GM19372 (cell line): ENCODE measurements at regions not wholly inside any gene's neighbourhood (a gene's known extent, or its start where the extent isn't known, plus 50 kb on each side); places are given as distances from the start of the nearest gene placed in this dataset.
"Not testable (repeated sequence)": the region's sequence is repeated elsewhere in the genome, so short reads cannot be mapped to it uniquely, and the experiment has no call there.

Experiments used
- ATAC-seq: cut with Tn5 transposase; IDR thresholded peaks from one replicate; pipeline ENCODE4 v1.9.1; 2021; ENCODE audit warnings: mild to moderate bottlenecking, low read depth, moderate library complexity; ENCODE audit not compliant: unreplicated experiment

GRCh38 chr6:15817100-15817499 lies 154.3 kb upstream of the DTNBP1 start:
- ATAC-seq = no peak

GRCh38 chr6:15816661-15817060 lies 153.8 kb upstream of the DTNBP1 start:
- no peak for ATAC-seq

- ATAC-seq = not testable (repeated sequence)
Observed at GRCh38 chr6:15813698-15814097, 150.9 kb upstream of the DTNBP1 start.

GRCh38 chr6:15811107-15811506 lies 148.3 kb upstream of the DTNBP1 start:
- no peak for ATAC-seq

- no peak for ATAC-seq
Observed at GRCh38 chr6:15810618-15811017, 147.8 kb upstream of the DTNBP1 start.

- no peak for ATAC-seq
Observed at GRCh38 chr6:15809367-15809766, 146.5 kb upstream of the DTNBP1 start.

- no peak for ATAC-seq
Observed at GRCh38 chr6:15804164-15805154, 141.6 kb upstream of the DTNBP1 start.

GRCh38 chr6:15802466-15802865 lies 139.6 kb upstream of the DTNBP1 start:
- ATAC-seq = no peak

DNA sequence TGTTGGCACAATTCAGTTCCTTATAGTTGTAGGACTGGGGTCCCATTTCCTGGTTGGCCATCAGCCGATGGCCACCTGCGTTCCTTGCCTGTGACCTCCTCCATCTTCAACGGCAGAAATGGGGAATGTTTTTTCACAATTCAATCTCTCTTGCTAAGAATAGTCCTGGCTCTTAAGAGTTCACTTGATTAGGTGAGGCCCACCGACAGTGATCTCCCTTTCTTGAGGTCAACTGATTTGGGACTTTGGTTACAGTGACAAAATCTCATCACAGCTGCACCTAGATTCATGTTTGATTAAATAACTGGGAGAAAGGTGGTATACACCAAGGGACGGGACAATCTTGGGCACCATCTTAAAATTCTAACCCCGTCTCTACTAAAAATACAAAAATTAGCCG lies 139.1 kb upstream of the DTNBP1 start:
- ATAC-seq = no peak

GRCh38 chr6:15800841-15801617 lies 138.2 kb upstream of the DTNBP1 start:
- no peak for ATAC-seq

GRCh38 chr6:15798533-15799255 lies 135.9 kb upstream of the DTNBP1 start:
- no peak for ATAC-seq

- no peak for ATAC-seq
Observed at GRCh38 chr6:15796844-15797243, 134.0 kb upstream of the DTNBP1 start.

DNA sequence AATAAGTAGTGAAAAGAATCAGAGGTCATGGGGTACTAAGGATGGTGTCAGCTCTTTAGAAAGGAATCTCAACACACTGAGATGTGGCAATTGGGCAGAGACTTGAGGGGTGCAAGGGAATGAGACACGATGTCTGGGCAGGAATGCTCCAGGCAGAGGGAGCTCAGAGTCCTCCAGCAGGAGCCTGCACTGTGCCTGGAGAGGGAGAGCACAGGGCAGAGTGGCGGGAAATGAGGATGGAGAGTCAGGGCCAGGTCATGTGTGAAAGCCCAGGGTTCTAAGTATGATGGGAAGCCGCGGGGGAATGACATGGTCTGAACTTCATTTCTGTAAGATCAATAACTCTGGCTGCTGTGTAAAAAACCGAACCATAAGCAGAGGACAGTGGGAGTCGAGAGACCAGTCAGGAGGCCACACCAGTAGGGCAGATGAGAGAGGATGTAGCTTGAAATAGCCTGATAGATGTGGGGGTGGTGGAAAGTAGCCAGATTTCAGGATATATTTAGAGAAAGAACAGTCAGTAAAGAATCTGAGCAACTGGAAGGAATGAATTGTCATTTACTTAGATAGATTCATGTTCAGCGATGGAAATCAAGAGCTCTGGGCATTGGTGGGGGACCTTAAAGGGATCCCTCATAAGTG lies 133.4 kb upstream of the DTNBP1 start:
- ATAC-seq = no peak

DNA sequence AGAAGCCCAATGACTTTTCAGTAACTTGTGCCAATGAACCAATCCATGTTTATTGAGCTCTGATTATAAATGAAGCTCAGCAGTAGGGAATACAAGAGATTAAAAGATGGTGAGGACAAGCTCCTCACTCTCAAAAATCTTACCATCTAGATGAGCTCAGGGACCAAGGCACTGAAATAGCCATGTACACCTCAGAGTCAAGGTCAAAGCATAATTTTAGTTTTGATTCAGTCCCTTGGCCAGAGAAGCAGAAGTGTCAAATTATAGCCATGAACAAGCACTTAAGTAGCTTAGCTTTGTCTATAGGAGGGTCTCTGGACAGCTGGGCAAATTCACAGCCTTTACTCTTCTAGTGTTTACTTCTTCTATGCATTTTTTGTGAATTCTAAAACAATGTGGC lies 131.0 kb upstream of the DTNBP1 start:
- ATAC-seq = no peak

DNA sequence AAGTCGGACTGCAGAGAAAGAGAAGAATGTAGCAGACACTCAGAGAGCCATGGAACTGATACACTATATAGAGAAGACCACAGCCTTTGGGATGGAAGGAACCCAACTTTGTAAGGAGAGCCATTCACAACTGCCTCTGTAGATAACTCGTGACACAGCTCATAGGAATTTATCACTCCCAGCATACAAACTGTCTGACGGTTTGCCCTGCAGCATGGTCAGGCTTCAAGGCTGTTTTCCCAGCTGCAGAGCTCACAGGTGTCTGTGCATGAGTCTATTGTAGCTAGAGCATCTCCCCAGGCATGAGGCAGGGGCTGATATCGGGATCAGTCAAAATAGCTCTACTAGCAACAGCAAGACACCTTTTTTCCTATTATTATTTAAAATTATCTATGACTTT lies 130.5 kb upstream of the DTNBP1 start:
- no peak for ATAC-seq

- no peak for ATAC-seq
Observed at GRCh38 chr6:15792842-15793241, 130.0 kb upstream of the DTNBP1 start.

- no peak for ATAC-seq
Observed at GRCh38 chr6:15791448-15792181, 128.8 kb upstream of the DTNBP1 start.

GRCh38 chr6:15790116-15790515 lies 127.3 kb upstream of the DTNBP1 start:
- ATAC-seq = no peak

DNA sequence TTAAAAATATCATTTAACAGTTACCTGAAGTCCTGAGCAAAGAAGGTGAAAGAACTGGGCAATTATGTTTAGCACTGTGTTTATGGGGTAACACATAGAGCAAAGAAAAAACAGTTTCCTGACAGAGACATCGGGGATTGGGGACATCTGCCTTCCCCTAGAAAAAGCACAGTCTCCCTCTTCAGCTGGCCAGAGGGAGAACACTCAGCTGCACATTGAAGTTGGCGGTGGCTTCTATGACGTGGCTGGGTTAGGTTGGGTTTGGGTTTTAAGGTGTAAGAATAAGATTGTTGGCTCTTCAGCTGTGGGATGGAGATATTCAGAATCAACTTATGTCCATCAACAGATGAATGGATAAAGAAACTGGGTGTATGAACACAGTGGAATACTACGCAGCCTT lies 124.0 kb upstream of the DTNBP1 start:
- ATAC-seq = no peak

DNA sequence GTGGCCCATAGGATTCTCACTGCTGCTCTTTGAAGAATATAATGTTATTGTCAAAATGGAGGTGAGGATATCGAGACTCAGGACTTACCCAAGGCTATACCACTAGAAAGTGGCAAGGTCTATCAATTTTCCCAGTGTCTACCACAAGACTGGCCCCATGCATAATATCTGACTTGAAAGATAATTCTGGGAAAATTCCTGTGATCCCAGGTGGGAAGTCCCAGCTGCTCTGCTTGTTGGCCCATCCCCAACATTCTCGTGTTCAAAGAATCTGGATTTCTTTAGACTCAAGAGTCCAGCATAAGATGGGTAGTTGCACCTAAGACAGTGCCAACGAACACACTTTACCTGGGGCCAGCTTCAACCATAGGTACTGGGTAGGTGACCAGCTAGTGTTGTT lies 120.7 kb upstream of the DTNBP1 start:
- no peak for ATAC-seq
